ENCODE measurements at regions not wholly inside any gene's neighbourhood (a gene's known extent, or its start where the extent isn't known, plus 50 kb on each side); places are given as distances from the start of the nearest gene placed in this dataset.

GRCh38 chr4:185874516-185875230 lies 62.7 kb upstream of the SORBS2 start:
- TF ChIP-seq CTCF (IDR thresholded peaks at IDR 0.05): no peak
- TF ChIP-seq POLR2A (IDR thresholded peaks at IDR 0.05): no peak
- TF ChIP-seq POLR2AphosphoS5 (IDR thresholded peaks at IDR 0.05): no peak
- TF ChIP-seq EP300 (IDR thresholded peaks at IDR 0.05; ENCODE audit: low read depth): no peak
